ENCODE measurements at regions not wholly inside any gene's neighbourhood (a gene's known extent, or its start where the extent isn't known, plus 50 kb on each side); places are given as distances from the start of the nearest gene placed in this dataset.

DNA sequence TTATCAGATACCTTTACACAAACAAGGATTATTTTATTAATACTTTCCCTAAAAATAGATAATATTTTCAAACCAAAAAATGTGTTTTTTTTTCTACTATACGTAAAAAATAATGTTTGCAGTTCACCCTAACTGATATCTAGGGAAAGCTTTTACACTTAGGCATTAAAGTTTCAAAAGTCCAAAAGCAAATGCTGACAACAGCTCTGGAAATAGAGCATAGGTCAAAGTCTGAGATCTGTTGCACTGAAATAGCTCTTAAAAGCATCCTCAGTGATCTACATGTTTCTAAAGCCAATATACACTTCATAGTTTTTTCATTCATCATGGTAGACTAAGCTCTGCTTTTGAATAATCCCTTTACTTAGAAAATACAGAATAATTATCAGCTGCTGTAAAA lies 222.8 kb downstream of the TRAM1L1 start:
- Mint-ChIP-seq H3K9me3 (peaks cover 4% of the 10 kb centered on the region), H3K27me3 (no peaks in the 10 kb centered on the region), H3K27ac (ENCODE audit: low read depth) (no peak overlapping the region), H3K36me3 (ENCODE audit: insufficient read depth) (no peaks in the 10 kb centered on the region), H3K4me1 (no peaks in the 10 kb centered on the region), H3K4me3 (no peak overlapping the region)
- ATAC-seq (replicated peaks; ENCODE audit: extremely low read depth, poor library complexity, severe bottlenecking) (no peak), DNase-seq (ENCODE audit: low spot score in 2 of 2) (no peak)

GRCh38 chr4:116860891-116861290 lies 224.5 kb downstream of the TRAM1L1 start:
- no peaks in the 10 kb centered on the region for H3K27me3 Mint-ChIP-seq
- no peak overlapping the region for H3K27ac Mint-ChIP-seq (ENCODE audit: low read depth)

GRCh38 chr4:116849620-116850019 lies 235.8 kb downstream of the TRAM1L1 start:
- Mint-ChIP-seq H3K36me3 (ENCODE audit: insufficient read depth) (no peaks in the 10 kb centered on the region), H3K27me3 (no peaks in the 10 kb centered on the region), H3K9me3 (peaks cover 24% of the 10 kb centered on the region), H3K4me3 (no peak overlapping the region), H3K4me1 (no peaks in the 10 kb centered on the region), H3K27ac (ENCODE audit: low read depth) (no peak overlapping the region)
- DNase-seq (ENCODE audit: low spot score in 2 of 2) (no peak), ATAC-seq (replicated peaks; ENCODE audit: extremely low read depth, poor library complexity, severe bottlenecking) (no peak)

More at GRCh38 chr4:116860891-116861290, 224.5 kb downstream of the TRAM1L1 start:
- Mint-ChIP-seq H3K4me1 (no peaks in the 10 kb centered on the region), H3K36me3 (ENCODE audit: insufficient read depth) (no peaks in the 10 kb centered on the region), H3K4me3 (no peak overlapping the region), H3K9me3 (peaks cover 4% of the 10 kb centered on the region)
- ATAC-seq (replicated peaks; ENCODE audit: extremely low read depth, poor library complexity, severe bottlenecking) (no peak), DNase-seq (ENCODE audit: low spot score in 2 of 2) (no peak)

- no peak overlapping the region for H3K27ac Mint-ChIP-seq (ENCODE audit: low read depth)
- peaks cover 24% of the 10 kb centered on the region for H3K9me3 Mint-ChIP-seq
- H3K36me3 Mint-ChIP-seq (ENCODE audit: insufficient read depth) = no peaks in the 10 kb centered on the region
- H3K27me3 Mint-ChIP-seq = no peaks in the 10 kb centered on the region
- DNase-seq (ENCODE audit: low spot score in 2 of 2) (no peak), ATAC-seq (replicated peaks; ENCODE audit: extremely low read depth, poor library complexity, severe bottlenecking) (no peak)
- H3K4me1 Mint-ChIP-seq = no peaks in the 10 kb centered on the region
- H3K4me3 Mint-ChIP-seq = no peak overlapping the region
Observed at GRCh38 chr4:116847616-116848015, 237.8 kb downstream of the TRAM1L1 start.

DNA sequence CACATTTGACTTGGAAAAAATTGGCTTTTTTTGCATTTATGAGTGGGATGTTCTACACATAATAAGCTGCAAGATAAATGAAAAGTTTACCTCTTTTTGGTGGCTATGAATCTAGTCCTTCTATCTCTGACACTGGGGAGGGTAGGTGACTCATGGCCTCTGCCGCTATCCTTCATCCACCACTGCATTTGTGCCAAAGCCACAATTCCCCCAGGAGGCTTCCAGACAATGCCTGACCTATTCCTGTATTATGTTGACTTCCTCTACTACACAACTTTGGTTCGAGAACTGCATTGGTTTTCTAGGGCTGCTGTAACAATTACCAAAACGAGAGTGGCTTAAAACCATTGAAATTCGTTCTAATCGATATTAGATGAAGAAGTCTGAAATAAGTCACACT lies 245.6 kb downstream of the TRAM1L1 start:
- ATAC-seq (replicated peaks; ENCODE audit: extremely low read depth, poor library complexity, severe bottlenecking) = no peak
- H3K4me3 Mint-ChIP-seq = no peak overlapping the region

DNA sequence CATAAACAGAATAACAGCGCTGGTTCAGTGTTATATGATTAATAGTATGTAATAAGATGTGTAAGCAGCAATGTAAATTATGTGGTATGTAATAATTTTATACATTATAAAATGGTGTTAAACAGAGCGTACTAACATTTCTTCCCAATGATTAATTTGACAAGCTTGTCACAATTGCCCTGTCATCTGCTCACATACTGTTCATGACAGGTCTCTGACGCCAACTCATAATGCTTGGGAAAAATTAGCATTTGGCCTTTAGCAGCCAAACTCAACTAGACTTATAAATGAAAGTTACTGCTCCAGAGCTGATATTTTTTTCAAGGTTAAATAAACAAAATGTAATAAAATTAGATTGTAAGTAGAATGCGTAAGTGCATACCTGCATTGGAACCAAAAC lies 246.8 kb downstream of the TRAM1L1 start:
- Mint-ChIP-seq H3K27me3 (no peaks in the 10 kb centered on the region), H3K4me1 (no peaks in the 10 kb centered on the region), H3K4me3 (no peak overlapping the region), H3K27ac (ENCODE audit: low read depth) (no peak overlapping the region), H3K9me3 (peaks cover 30% of the 10 kb centered on the region), H3K36me3 (ENCODE audit: insufficient read depth) (no peaks in the 10 kb centered on the region)
- DNase-seq (ENCODE audit: low spot score in 2 of 2) (no peak), ATAC-seq (replicated peaks; ENCODE audit: extremely low read depth, poor library complexity, severe bottlenecking) (no peak)

More for the DNA sequence above, 245.6 kb downstream of the TRAM1L1 start:
- Mint-ChIP-seq H3K27me3 (no peaks in the 10 kb centered on the region), H3K27ac (ENCODE audit: low read depth) (no peak overlapping the region), H3K36me3 (ENCODE audit: insufficient read depth) (no peaks in the 10 kb centered on the region), H3K4me1 (no peaks in the 10 kb centered on the region), H3K9me3 (peaks cover 18% of the 10 kb centered on the region)
- DNase-seq (ENCODE audit: low spot score in 2 of 2) = no peak

- ATAC-seq (replicated peaks; ENCODE audit: extremely low read depth, poor library complexity, severe bottlenecking) (no peak), DNase-seq (ENCODE audit: low spot score in 2 of 2) (no peak)
- no peaks in the 10 kb centered on the region for H3K27me3 Mint-ChIP-seq
- no peaks in the 10 kb centered on the region for H3K36me3 Mint-ChIP-seq (ENCODE audit: insufficient read depth)
- peaks cover 43% of the 10 kb centered on the region for H3K9me3 Mint-ChIP-seq
- no peak overlapping the region for H3K4me3 Mint-ChIP-seq
- H3K27ac Mint-ChIP-seq (ENCODE audit: low read depth) = no peak overlapping the region
- no peaks in the 10 kb centered on the region for H3K4me1 Mint-ChIP-seq
Observed at GRCh38 chr4:116829187-116829586, 256.2 kb downstream of the TRAM1L1 start.

DNA sequence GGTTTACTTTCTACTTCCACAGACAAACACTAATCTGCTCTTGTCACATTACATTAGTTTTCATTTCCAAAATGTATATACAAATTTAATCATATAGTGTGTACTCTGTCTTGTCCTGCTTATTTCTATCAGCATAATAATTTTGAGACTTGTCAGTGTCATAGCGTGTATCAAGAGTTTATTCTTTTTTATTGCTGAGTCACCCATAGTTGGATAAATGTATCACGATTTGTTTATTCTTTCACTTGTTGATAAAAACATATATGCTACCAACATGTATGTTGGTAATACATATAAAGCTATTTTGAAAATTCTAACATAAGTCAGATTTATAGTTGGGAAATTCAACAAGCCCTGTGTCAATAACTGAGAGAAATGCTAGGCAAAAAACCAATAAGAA lies 261.2 kb downstream of the TRAM1L1 start:
- Mint-ChIP-seq H3K27me3 (no peaks in the 10 kb centered on the region), H3K36me3 (ENCODE audit: insufficient read depth) (no peaks in the 10 kb centered on the region), H3K4me3 (no peak overlapping the region), H3K4me1 (no peaks in the 10 kb centered on the region), H3K9me3 (peaks cover 18% of the 10 kb centered on the region), H3K27ac (ENCODE audit: low read depth) (no peak overlapping the region)
- DNase-seq (ENCODE audit: low spot score in 2 of 2) (no peak), ATAC-seq (replicated peaks; ENCODE audit: extremely low read depth, poor library complexity, severe bottlenecking) (no peak)

GRCh38 chr4:116811730-116812129 lies 273.6 kb downstream of the TRAM1L1 start:
- Mint-ChIP-seq H3K36me3 (ENCODE audit: insufficient read depth) (no peaks in the 10 kb centered on the region), H3K4me1 (no peaks in the 10 kb centered on the region), H3K4me3 (no peak overlapping the region), H3K27ac (ENCODE audit: low read depth) (no peak overlapping the region), H3K27me3 (no peaks in the 10 kb centered on the region), H3K9me3 (peaks cover 18% of the 10 kb centered on the region)
- DNase-seq (ENCODE audit: low spot score in 2 of 2) (no peak), ATAC-seq (replicated peaks; ENCODE audit: extremely low read depth, poor library complexity, severe bottlenecking) (no peak)

DNA sequence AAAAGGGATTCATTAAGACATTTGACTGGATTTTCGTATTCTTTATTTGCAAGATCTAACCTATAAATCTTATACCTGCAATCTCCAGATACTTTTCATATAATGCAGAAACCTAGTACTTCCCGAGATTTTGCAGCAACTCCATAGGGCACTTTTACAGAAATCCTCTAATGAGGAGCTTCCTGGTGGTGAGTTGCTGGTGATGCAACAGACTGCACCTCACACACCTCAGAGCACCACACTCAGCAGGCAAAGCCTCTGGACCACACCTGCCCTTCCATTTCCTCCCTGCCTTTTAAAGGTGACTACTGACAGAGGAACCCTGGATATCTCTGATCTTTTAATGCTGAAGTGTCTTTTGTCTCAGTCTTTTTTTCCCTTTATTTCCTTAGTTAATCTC lies 289.4 kb downstream of the TRAM1L1 start:
- Mint-ChIP-seq H3K36me3 (ENCODE audit: insufficient read depth) (no peaks in the 10 kb centered on the region), H3K27me3 (no peaks in the 10 kb centered on the region), H3K9me3 (peaks cover 5% of the 10 kb centered on the region), H3K27ac (ENCODE audit: low read depth) (no peak overlapping the region), H3K4me3 (no peak overlapping the region), H3K4me1 (no peaks in the 10 kb centered on the region)
- ATAC-seq (replicated peaks; ENCODE audit: extremely low read depth, poor library complexity, severe bottlenecking) (no peak), DNase-seq (ENCODE audit: low spot score in 2 of 2) (no peak)

DNA sequence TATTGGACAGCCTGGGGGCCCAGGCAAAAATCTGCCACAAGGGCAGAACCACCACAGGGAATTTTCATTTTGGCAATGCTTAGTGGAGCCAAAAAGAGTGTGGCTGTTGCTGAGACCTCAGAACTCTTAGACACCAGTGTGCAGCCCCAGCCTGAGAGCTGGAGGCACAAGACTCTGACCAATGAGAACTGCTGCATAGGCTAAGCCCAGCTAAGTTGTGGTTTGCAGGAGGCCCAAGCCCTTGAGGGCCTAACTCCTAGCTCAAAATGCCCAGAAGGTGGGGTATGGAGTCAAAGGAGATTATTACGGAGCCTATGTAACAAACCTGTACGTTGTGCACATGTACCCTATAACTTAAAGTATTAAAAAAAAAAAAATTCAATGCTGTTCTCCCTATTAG lies 296.7 kb downstream of the TRAM1L1 start:
- DNase-seq (ENCODE audit: low spot score in 2 of 2) (no peak), ATAC-seq (replicated peaks; ENCODE audit: extremely low read depth, poor library complexity, severe bottlenecking) (no peak)
- Mint-ChIP-seq H3K4me3 (no peak overlapping the region), H3K4me1 (no peaks in the 10 kb centered on the region), H3K36me3 (ENCODE audit: insufficient read depth) (no peaks in the 10 kb centered on the region), H3K9me3 (no peaks in the 10 kb centered on the region), H3K27me3 (no peaks in the 10 kb centered on the region), H3K27ac (ENCODE audit: low read depth) (no peak overlapping the region)

DNA sequence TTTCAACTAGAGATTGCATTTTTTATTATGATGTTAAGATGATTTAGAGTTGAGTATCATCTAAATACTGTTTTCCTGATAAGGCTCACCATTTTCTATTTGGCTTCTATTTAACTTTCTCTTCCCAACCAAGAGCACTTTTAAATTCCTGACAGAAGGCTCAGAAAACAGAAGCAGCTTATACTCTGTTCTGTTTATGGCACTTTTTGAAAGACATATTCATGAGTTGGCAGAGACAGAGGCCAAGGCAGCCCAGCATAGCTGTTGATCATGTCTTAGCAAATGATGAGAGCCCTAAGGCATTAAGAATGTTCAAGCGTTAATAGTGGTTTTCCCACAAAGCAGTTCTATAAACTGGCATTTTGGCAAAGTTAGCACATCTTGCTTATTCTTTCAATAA lies 330.3 kb downstream of the TRAM1L1 start:
- no peaks in the 10 kb centered on the region for H3K9me3 Mint-ChIP-seq
- no peak overlapping the region for H3K4me3 Mint-ChIP-seq
- H3K27me3 Mint-ChIP-seq = no peaks in the 10 kb centered on the region
- no peaks in the 10 kb centered on the region for H3K36me3 Mint-ChIP-seq (ENCODE audit: insufficient read depth)
- no peak overlapping the region for H3K27ac Mint-ChIP-seq (ENCODE audit: low read depth)
- H3K4me1 Mint-ChIP-seq = no peaks in the 10 kb centered on the region
- DNase-seq (ENCODE audit: low spot score in 2 of 2) (no peak), ATAC-seq (replicated peaks; ENCODE audit: extremely low read depth, poor library complexity, severe bottlenecking) (no peak)

DNA sequence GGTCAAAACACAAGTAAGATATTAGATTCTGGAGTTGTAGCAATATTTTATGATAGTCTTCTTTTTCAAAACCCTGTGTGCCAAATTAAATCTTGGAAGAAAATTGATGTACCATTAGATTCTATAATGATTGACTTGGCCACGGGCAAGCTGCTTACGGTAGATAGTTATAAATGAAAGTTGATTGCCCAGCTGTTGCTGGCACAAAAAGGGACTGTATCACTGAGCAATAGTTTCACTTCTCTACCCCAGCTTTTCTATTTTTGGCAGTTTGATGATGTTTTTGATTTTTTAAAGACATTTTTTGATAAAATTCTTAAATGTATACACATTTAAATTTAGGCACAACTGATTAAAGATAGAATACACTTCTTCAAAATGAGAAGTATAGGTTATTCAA lies 333.3 kb downstream of the TRAM1L1 start:
- Mint-ChIP-seq H3K27ac (ENCODE audit: low read depth) (no peak overlapping the region), H3K4me1 (no peaks in the 10 kb centered on the region), H3K36me3 (ENCODE audit: insufficient read depth) (no peaks in the 10 kb centered on the region), H3K4me3 (no peak overlapping the region), H3K9me3 (no peaks in the 10 kb centered on the region), H3K27me3 (no peaks in the 10 kb centered on the region)
- ATAC-seq (replicated peaks; ENCODE audit: extremely low read depth, poor library complexity, severe bottlenecking) (no peak), DNase-seq (ENCODE audit: low spot score in 2 of 2) (no peak)

GRCh38 chr4:116736756-116737155 lies 348.6 kb downstream of the TRAM1L1 start:
- no peak for DNase-seq (ENCODE audit: low spot score in 2 of 2)
- H3K27me3 Mint-ChIP-seq = no peaks in the 10 kb centered on the region
- H3K4me3 Mint-ChIP-seq = no peak overlapping the region
- peaks cover 9% of the 10 kb centered on the region for H3K9me3 Mint-ChIP-seq
- no peak overlapping the region for H3K27ac Mint-ChIP-seq (ENCODE audit: low read depth)
- no peaks in the 10 kb centered on the region for H3K36me3 Mint-ChIP-seq (ENCODE audit: insufficient read depth)
- no peaks in the 10 kb centered on the region for H3K4me1 Mint-ChIP-seq
- ATAC-seq (replicated peaks; ENCODE audit: extremely low read depth, poor library complexity, severe bottlenecking) = no peak
